ENCODE measurements at regions not wholly inside any gene's neighbourhood (a gene's known extent, or its start where the extent isn't known, plus 50 kb on each side); places are given as distances from the start of the nearest gene placed in this dataset.
"Not testable (repeated sequence)": the region's sequence is repeated elsewhere in the genome, so short reads cannot be mapped to it uniquely, and the experiment has no call there.

DNA sequence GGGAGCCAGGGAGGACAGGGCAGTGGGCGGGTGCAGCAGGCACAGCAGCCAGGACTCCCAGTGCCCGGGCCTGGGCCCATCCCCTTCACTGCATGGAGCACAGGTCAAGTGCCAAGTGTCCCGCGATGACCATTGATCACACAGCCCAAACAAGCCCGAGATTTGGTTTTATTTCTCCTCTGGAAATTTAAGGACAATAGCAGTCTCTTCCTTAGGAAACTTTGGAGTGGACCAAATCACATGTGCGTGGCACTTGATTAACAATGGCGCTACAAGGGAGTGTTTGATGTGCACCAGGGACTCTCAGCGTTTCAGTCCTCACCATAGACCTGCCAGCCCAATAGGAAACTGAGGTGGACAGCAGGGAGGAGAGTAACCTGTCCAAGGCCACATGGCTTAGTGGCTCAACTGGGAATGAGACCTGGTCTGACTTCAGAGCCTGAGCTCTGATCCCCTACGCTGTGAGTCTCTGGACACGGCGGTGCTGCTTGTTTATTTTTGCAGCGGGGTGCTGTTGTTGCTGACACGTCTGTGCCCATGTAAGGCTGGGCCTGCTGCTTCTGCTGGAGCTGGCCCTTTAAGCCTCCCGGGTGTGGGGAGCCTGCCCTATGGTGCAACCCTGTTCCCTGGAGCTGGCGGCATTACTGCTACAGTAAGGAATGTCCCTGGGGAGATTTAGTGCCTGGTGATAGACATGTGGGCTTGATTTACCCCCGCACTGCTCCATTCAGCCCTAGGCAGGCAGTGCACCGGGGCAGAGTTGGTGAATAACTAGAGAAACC lies 194.2 kb downstream of the INHBB start:
- peak; percentile 65 for DNase-seq

- DNase-seq, result no peak
Measured at GRCh38 chr2:120540719-120541552, 194.7 kb upstream of the GLI2 start.

GRCh38 chr2:120541553-120541932 lies 194.1 kb upstream of the GLI2 start:
- no peak for DNase-seq

GRCh38 chr2:120541972-120542670 lies 193.5 kb upstream of the GLI2 start:
- DNase-seq, result no peak

DNA sequence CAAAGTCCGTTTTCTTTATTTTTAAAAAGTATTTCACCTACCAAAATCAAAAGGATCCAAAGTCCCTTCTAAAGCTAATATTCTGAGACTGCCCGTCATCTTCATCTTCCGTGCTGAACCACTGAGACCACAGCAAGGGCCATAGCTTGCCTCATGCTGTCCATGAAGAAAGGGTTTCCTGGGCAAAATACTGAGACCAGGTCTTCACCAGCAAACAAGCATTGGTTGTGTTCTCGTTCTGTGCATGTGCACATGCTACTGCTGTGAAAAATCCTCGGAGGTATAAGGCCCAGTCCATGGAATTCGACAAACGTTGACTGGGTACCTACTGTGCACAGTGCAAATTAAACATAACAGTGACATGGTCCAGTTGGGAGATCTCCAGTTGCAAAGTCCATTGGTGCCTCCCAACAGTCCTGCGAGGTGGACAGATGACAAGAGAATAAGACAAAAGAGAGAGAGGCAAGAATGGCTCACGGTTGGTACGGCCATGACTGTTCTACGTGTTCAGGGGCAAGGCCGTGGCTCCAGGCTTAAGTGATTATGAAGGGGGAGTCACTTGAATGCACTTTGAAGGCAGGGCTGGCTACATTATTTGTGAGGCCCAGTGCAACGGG lies 192.6 kb upstream of the GLI2 start:
- no peak for DNase-seq

DNA sequence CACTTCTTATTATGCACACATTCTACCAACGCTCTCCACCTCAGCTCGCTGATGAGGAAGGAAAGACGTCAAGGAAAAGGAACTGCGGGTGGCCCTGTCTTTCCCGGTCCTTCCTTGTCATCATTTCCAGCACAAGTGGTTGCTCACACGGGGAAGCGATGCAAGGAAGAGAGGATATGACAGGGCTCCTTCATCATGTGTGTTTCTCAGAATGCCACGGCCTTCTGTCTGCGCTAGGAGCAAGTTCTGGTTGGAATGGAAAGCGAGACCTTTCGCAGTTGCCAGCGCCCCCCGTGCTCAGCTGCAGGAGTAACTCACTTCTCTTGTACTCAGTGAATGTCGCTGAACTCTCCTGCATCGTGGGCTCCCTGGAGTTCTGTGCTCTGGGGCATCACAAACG lies 191.8 kb upstream of the GLI2 start:
- no peak for DNase-seq

DNA sequence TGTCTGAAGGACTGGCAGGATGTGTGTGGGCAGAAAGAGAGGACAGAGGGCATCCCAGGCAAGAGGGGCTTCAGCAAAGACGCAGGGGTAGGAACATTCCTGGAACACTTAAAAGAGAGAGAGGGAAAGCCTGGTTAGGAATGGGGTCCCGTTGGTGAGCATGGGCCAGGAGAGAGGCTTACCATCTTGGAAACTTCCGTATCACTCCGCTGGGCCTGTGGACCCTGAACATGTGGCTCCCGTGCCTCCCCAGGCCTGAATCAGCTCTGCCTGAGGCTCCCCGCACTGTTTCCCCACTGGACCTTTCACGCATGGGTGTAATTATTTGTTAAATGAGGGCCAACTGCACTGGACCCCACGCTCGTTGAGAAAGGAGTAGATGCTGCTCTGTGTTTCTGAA lies 191.1 kb upstream of the GLI2 start:
- DNase-seq, result no peak

GRCh38 chr2:120545007-120545406 lies 190.7 kb upstream of the GLI2 start:
- DNase-seq, result not testable (repeated sequence)

DNA sequence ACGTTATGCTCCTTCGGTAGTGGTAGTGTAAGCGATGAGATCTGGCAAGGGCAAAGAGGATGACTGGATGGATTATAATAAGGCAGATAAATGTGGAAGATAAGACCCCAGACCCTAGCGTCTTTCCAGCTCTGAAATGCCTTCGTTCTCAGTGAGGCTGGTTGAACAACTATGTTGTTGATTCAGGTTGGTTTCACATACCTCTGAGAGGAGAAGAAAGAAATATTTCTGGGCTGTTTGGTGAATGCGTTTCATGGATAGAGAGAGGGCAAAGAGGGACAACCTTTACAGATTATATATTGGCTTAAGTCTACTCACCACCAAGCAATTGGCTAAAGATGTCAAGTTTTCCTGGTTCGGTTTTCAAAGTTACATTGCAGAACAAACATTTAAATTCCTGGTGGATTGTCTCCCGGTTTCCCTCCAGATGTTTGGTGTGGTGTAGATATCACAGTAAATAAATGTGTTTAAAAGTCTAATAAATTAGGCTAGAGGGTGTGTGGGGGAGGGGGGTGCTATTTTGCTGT lies 190.1 kb upstream of the GLI2 start:
- DNase-seq, result no peak

DNA sequence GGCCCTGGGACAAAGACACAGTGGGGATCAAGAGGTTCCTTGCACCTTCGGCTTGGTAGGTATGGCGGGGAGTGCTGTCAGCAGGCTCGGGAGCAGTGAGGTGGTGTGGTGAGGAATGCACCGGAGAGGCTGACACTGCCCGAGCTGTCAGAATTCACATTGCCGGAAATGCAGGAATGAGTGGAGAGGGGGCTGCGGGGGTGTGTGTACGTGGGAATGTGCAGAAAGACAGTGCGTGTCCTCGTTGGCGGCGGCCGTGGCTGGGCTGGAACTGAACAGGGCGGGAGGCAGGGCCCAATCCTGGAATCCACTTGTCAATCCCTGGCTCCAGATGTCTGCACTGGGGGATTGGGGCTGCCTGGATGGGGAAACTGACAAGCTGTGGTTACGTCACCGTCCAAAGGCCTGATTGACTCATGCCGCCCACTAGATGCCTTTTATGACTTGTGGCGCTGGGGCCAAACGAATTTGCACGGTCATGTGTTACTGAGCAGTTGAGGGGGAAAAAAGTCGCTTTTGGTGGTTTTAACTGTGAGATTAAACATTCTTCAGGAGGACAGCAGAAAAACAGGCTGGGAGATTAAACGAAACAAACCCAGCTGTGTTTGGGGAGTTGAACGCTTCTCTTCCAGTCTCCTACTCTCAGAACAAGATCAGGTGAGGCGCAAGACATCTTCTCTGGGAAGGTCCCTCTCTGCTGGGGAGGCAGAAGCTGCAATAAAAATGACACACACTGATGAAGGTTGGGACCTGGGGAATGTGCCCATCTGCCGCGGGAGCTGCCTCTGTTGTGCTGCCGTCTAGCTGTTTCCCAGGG lies 189.4 kb upstream of the GLI2 start:
- no peak for DNase-seq

- no peak for DNase-seq
Measured at GRCh38 chr2:120546865-120547390, 188.7 kb upstream of the GLI2 start.

DNA sequence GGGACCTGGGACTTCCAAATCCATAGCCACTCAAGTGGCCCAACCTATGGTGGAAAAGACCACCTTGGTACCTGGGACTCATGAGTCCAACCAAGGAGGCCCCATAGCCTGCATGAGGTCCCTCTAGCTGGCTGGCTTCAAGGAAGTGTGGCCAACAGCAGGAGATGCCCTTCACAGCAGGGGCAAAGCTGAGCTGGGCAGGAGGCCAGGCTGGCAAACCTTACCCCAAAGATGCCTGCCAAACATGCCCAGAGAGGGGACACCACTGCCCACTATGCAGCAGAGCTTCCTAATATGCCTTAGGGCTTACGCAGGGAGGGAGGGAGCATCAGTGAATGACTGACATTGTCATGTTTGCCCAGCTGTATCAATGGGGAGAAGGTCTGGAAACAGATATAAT lies 188.0 kb upstream of the GLI2 start:
- no peak for DNase-seq

- no peak for DNase-seq
Measured at GRCh38 chr2:120548627-120549608, 186.8 kb upstream of the GLI2 start.

DNA sequence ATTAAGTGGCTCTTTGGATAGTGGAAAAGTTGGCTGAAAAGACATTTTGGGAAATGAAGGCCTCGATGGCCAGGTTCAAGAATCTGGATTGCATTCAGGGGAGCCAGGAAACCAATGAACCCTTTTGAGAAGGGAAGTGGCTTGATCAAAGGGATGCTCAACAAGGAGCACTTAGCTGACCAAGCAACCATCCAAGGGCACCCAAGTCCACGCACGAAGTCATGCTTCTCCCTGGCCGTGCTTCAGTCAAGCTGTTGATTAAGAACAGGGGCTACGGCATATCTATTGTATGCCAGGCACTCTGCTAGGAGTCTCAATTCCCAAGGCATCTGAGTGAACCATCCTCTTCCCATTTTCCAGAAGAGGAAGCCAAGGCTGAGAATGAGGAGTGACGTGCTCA lies 185.8 kb upstream of the GLI2 start:
- DNase-seq, result no peak

DNA sequence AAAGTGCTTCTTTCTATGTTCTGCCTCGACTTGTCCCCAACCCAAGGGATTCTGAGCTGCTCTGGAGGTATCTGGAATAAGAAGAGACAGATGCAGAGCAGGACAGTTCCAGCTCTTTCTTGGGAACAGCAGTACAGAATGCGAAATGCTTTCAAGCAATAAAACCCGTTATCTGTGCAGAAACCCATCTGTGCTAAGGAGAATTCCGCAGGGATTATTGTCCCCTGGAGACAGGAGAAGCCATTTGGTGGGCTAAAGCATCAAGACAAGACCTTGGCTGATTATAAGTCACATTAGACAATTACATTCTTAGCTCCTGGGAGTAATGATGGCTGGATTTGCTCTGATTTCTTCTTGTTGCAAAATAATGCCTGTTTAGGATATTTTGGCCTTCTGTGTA lies 185.4 kb upstream of the GLI2 start:
- no peak for DNase-seq

DNA sequence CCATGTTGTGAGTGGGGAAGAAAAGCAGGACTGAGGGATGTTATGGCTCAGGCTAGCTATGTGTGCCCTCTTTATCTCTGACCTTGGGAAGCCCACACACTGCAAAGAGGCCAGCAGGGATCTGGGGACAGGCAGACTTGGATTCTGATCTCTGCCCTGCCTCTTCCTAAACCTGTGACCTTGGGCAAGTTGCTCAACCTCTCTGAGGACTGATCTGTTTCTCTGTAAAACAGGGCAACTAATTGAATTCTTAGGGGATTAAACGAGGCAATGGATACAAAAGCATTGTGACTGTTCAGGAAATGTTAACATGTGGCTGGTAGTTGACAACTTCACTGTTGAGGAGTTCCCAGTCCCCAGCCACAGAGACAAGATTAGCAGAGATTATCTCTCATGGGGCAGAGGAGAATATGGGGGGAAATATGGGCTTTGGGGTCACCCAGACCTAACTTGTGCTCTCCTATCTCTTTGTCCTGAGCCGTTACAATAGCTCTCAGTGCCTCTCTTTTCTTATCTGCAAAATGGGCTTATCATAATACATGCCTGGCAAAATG lies 184.7 kb upstream of the GLI2 start:
- DNase-seq, result no peak

GRCh38 chr2:120551522-120551921 lies 184.1 kb upstream of the GLI2 start:
- DNase-seq, result no peak

- DNase-seq, result no peak
Measured at GRCh38 chr2:120552079-120552478, 183.6 kb upstream of the GLI2 start.

- DNase-seq, result peak; percentile 36
Measured at GRCh38 chr2:120552800-120553481, 182.7 kb upstream of the GLI2 start.

DNA sequence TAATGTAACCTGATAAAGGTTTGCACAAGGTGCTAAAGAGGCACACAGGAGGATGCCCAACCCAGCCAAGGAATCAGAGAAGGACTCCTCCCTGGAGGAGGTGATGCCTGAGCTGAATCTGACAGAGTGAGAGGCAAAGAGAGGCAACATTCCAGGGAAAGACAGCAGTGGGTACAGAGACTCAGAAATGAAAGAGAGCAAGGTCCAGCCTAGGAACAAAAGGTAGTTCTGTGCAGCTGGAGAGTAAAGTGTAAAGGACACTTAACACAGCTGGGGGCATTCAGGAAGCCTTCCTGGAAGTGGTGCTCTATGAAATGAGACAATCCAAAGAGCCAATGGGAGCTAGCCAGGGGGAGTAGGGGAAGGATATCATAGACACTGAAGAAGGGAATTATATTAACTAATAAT lies 181.0 kb upstream of the GLI2 start:
- DNase-seq, result no peak
